HepG2 (cell line): ENCODE measurements at regions not wholly inside any gene's neighbourhood (a gene's known extent, or its start where the extent isn't known, plus 50 kb on each side); places are given as distances from the start of the nearest gene placed in this dataset.

Source experiments
- CCDC6 ChIP-seq: sonication (generic); formaldehyde crosslinking; IDR thresholded peaks from 2 replicates; pipeline ENCODE4 v1.8.1; 2022; ENCODE audit warnings: mild to moderate bottlenecking, missing genetic modification reagents, moderate library complexity
- GTF2F1 ChIP-seq: fragments of 150-350 bp; IDR thresholded peaks from 2 replicates; pipeline ENCODE4 v1.6.1; 2014; ENCODE audit warnings: low read length
- KLF16 ChIP-seq, 2 experiments: sonication (generic) in 1 of 2; formaldehyde crosslinking in 1 of 2; IDR thresholded peaks; 2 replicates each; pipeline versions ENCODE4 v1.6.1 to v1.8.0; 2016 to 2023; ENCODE audit warnings: missing genetic modification reagents in 2 of 2, missing compliant biosample characterization in 1 of 2
- NFATC3 ChIP-seq: sonication (generic); formaldehyde crosslinking; IDR thresholded peaks from 2 replicates; pipeline ENCODE4 v1.5.1; 2020; ENCODE audit warnings: mild to moderate bottlenecking, missing genetic modification reagents
- RERE ChIP-seq: IDR thresholded peaks from 2 replicates; pipeline ENCODE4 v1.6.1; 2016; ENCODE audit warnings: low read depth, missing genetic modification reagents, missing compliant biosample characterization
- SMAD9 ChIP-seq: sonication (generic); formaldehyde crosslinking; IDR thresholded peaks from 2 replicates; pipeline ENCODE4 v1.5.1; 2020; ENCODE audit warnings: mild to moderate bottlenecking, missing genetic modification reagents
- ZHX2 ChIP-seq, 2 experiments: sonication (generic) in 1 of 2; formaldehyde crosslinking in 1 of 2; IDR thresholded peaks; 2 replicates each; pipeline versions ENCODE4 v1.6.1 to v1.9.0; 2014 to 2022; ENCODE audit warnings: antibody characterized with exemption in 1 of 2, borderline replicate concordance in 1 of 2, inconsistent platforms in 1 of 2, low read depth in 1 of 2, missing genetic modification reagents in 1 of 2

- TF ChIP-seq ZHX2 (IDR thresholded peaks at IDR 0.05; ENCODE audit: low read depth) = no peak
- no peak for TF ChIP-seq ZHX2 (CRISPR knock-in tag; IDR thresholded peaks at IDR 0.05; ENCODE audit: borderline replicate concordance)
- no peak for TF ChIP-seq GTF2F1
- TF ChIP-seq KLF16 (CRISPR knock-in tag; IDR thresholded peaks at IDR 0.05) = no peak
- no peak for TF ChIP-seq SMAD9 (CRISPR knock-in tag)
- no peak for TF ChIP-seq CCDC6 (CRISPR knock-in tag)
- TF ChIP-seq NFATC3 (CRISPR knock-in tag) = no peak
- TF ChIP-seq RERE (CRISPR knock-in tag) = no peak
Measured at GRCh38 chr10:33813415-33813814, 478.9 kb upstream of the NRP1 start (continued).
